ENCODE measurements at regions not wholly inside any gene's neighbourhood (a gene's known extent, or its start where the extent isn't known, plus 50 kb on each side); places are given as distances from the start of the nearest gene placed in this dataset.

- no peak for TF ChIP-seq ZNF416 (tag by site-specific recombination; IDR thresholded peaks at IDR 0.05)
- no peak for TF ChIP-seq ZNF830 (tag by site-specific recombination; IDR thresholded peaks at IDR 0.05; ENCODE audit: low read depth)
Measured at GRCh38 chr21:24046829-24047443, 1560.3 kb downstream of the MRPL39 start (continued).

- no peak overlapping the region for H3K27ac ChIP-seq (ENCODE audit: extremely low read depth, low read depth, low read length)
- H3K4me3 ChIP-seq (ENCODE audit: low read depth, low read length): no peak overlapping the region
- ChIA-PET CTCF (interaction anchor here (0.6 to 1.3 kb wide), 5 partner anchors 16 to 444 kb away, joined by 3 to 4 read pairs (median 4); no protein-coding TSS in a partner anchor), POLR2A (no interaction called here)
- H3K4me1 ChIP-seq (ENCODE audit: control insufficient read depth, insufficient read depth, low read length): no peaks in the 10 kb centered on the region
- no peaks in the 10 kb centered on the region for H3K36me3 ChIP-seq (ENCODE audit: control insufficient read depth in 2 of 2, insufficient read depth in 1 of 2, low read length in 2 of 2)
- TF ChIP-seq ZFP3 (tag by site-specific recombination; IDR thresholded peaks at IDR 0.05; ENCODE audit: low read depth) (no peak), ZNF394 (tag by site-specific recombination; IDR thresholded peaks at IDR 0.05; ENCODE audit: borderline replicate concordance) (no peak), ZNF692 (tag by site-specific recombination; IDR thresholded peaks at IDR 0.05) (no peak), ZNF596 (tag by site-specific recombination; IDR thresholded peaks at IDR 0.05) (no peak), ZNF837 (tag by site-specific recombination; IDR thresholded peaks at IDR 0.05) (no peak), ZNF544 (tag by site-specific recombination; IDR thresholded peaks at IDR 0.05) (no peak), ZNF843 (tag by site-specific recombination; IDR thresholded peaks at IDR 0.05) (no peak), ZNF138 (tag by site-specific recombination; IDR thresholded peaks at IDR 0.05; ENCODE audit: borderline replicate concordance) (no peak), ZNF26 (tag by site-specific recombination; IDR thresholded peaks at IDR 0.05) (no peak), ZNF548 (tag by site-specific recombination; IDR thresholded peaks at IDR 0.05) (no peak), ZNF626 (tag by site-specific recombination; IDR thresholded peaks at IDR 0.05) (no peak), ZNF645 (tag by site-specific recombination; IDR thresholded peaks at IDR 0.05) (no peak), ZNF560 (tag by site-specific recombination; IDR thresholded peaks at IDR 0.05; ENCODE audit: borderline replicate concordance) (no peak), ZBTB7A (tag by site-specific recombination; IDR thresholded peaks at IDR 0.05; ENCODE audit: low read depth) (no peak)
- H3K9me3 ChIP-seq (ENCODE audit: control insufficient read depth, insufficient read depth, low read depth, low read length): no peaks in the 10 kb centered on the region
Measured at GRCh38 chr21:24045775-24046215, 1561.5 kb downstream of the MRPL39 start.

- TF ChIP-seq ZNF391 (tag by site-specific recombination; IDR thresholded peaks at IDR 0.05; ENCODE audit: borderline replicate concordance, low read depth): no peak
- no peak for TF ChIP-seq ZNF513 (tag by site-specific recombination; IDR thresholded peaks at IDR 0.05)
- TF ChIP-seq MZF1 (tag by site-specific recombination; IDR thresholded peaks at IDR 0.05; ENCODE audit: borderline replicate concordance): no peak
- no peak for TF ChIP-seq ZFP69B (tag by site-specific recombination; IDR thresholded peaks at IDR 0.05)
- TF ChIP-seq ZNF610 (tag by site-specific recombination; IDR thresholded peaks at IDR 0.05; ENCODE audit: borderline replicate concordance): no peak
- no peak for TF ChIP-seq ZNF660 (tag by site-specific recombination; IDR thresholded peaks at IDR 0.05)
- ChIA-PET CTCF (interaction anchor here (0.6 to 1.3 kb wide), 8 partner anchors 16 to 1338 kb away, joined by 3 to 6 read pairs (median 4); no protein-coding TSS in a partner anchor), POLR2A (interaction anchor here (0.6 to 0.7 kb wide), 2 partner anchors 753 to 1157 kb away, joined by 3 to 7 read pairs; no protein-coding TSS in a partner anchor)
- no peaks in the 10 kb centered on the region for H3K9me3 ChIP-seq (ENCODE audit: control insufficient read depth, insufficient read depth, low read depth, low read length)
- H3K4me3 ChIP-seq (ENCODE audit: low read depth, low read length): no peak overlapping the region
- H3K27ac ChIP-seq (ENCODE audit: extremely low read depth, low read depth, low read length): no peak overlapping the region
- H3K36me3 ChIP-seq (ENCODE audit: control insufficient read depth in 2 of 2, insufficient read depth in 1 of 2, low read length in 2 of 2): no peaks in the 10 kb centered on the region
- H3K4me1 ChIP-seq (ENCODE audit: control insufficient read depth, insufficient read depth, low read length): no peaks in the 10 kb centered on the region
Measured at GRCh38 chr21:24045373-24045772, 1561.9 kb downstream of the MRPL39 start.

Measured in HEK293 (cell line).